NCI-H524 (cell line): ENCODE measurements at regions not wholly inside any gene's neighbourhood (a gene's known extent, or its start where the extent isn't known, plus 50 kb on each side); places are given as distances from the start of the nearest gene placed in this dataset.

ENCODE experiments used
- DNase-seq, 2 experiments: peaks; one replicate each; lab custom pipeline; 2025; lab: John Stamatoyannopoulos, UW

- DNase-seq = no peak
Observed at GRCh38 chr16:51900221-51900780, 646.6 kb downstream of the TOX3 start.

- DNase-seq = no peak
Observed at GRCh38 chr16:51898872-51899271, 648.1 kb downstream of the TOX3 start.

- DNase-seq = no peak
Observed at GRCh38 chr16:51896013-51896412, 650.9 kb downstream of the TOX3 start.

- no peak for DNase-seq
Observed at GRCh38 chr16:51892293-51893007, 654.5 kb downstream of the TOX3 start.

GRCh38 chr16:51888534-51888933, 658.4 kb downstream of the TOX3 start:
- no peak for DNase-seq

- no peak for DNase-seq
Observed at GRCh38 chr16:51888016-51888415, 658.9 kb downstream of the TOX3 start.

- DNase-seq = no peak
Observed at GRCh38 chr16:51886456-51886855, 660.5 kb downstream of the TOX3 start.

GRCh38 chr16:51884773-51885172, 662.2 kb downstream of the TOX3 start:
- no peak for DNase-seq

GRCh38 chr16:51881731-51882130, 665.2 kb downstream of the TOX3 start:
- no peak for DNase-seq

GRCh38 chr16:51880776-51881175, 666.2 kb downstream of the TOX3 start:
- no peak for DNase-seq

- DNase-seq = no peak
Observed at GRCh38 chr16:51877686-51878085, 669.3 kb downstream of the TOX3 start.

GRCh38 chr16:51876934-51877333, 670.0 kb downstream of the TOX3 start:
- no peak for DNase-seq

GRCh38 chr16:51876601-51876875, 670.4 kb downstream of the TOX3 start:
- DNase-seq = no peak

GRCh38 chr16:51875834-51876600, 670.9 kb downstream of the TOX3 start:
- DNase-seq = no peak

GRCh38 chr16:51872524-51872923, 674.4 kb downstream of the TOX3 start:
- no peak for DNase-seq

GRCh38 chr16:51870296-51870854, 676.6 kb downstream of the TOX3 start:
- DNase-seq = no peak

- DNase-seq = no peak
Observed at GRCh38 chr16:51869176-51869575, 677.8 kb downstream of the TOX3 start.

- no peak for DNase-seq
Observed at GRCh38 chr16:51868631-51869030, 678.3 kb downstream of the TOX3 start.

GRCh38 chr16:51867386-51868065, 679.4 kb downstream of the TOX3 start:
- DNase-seq = no peak

- no peak for DNase-seq
Observed at GRCh38 chr16:51864575-51864974, 682.4 kb downstream of the TOX3 start.

GRCh38 chr16:51854401-51854951, 692.5 kb downstream of the TOX3 start:
- no peak for DNase-seq

- no peak for DNase-seq
Observed at GRCh38 chr16:51853586-51853985, 693.4 kb downstream of the TOX3 start.
